HG03159 (cell line): ENCODE measurements at regions not wholly inside any gene's neighbourhood (a gene's known extent, or its start where the extent isn't known, plus 50 kb on each side); places are given as distances from the start of the nearest gene placed in this dataset.
"Not testable (repeated sequence)": the region's sequence is repeated elsewhere in the genome, so short reads cannot be mapped to it uniquely, and the experiment has no call there.

Experiments used
- ATAC-seq: cut with Tn5 transposase; IDR thresholded peaks from one replicate; pipeline ENCODE4 v1.9.1; 2021; ENCODE audit warnings: mild to moderate bottlenecking, moderate library complexity; ENCODE audit not compliant: unreplicated experiment

DNA sequence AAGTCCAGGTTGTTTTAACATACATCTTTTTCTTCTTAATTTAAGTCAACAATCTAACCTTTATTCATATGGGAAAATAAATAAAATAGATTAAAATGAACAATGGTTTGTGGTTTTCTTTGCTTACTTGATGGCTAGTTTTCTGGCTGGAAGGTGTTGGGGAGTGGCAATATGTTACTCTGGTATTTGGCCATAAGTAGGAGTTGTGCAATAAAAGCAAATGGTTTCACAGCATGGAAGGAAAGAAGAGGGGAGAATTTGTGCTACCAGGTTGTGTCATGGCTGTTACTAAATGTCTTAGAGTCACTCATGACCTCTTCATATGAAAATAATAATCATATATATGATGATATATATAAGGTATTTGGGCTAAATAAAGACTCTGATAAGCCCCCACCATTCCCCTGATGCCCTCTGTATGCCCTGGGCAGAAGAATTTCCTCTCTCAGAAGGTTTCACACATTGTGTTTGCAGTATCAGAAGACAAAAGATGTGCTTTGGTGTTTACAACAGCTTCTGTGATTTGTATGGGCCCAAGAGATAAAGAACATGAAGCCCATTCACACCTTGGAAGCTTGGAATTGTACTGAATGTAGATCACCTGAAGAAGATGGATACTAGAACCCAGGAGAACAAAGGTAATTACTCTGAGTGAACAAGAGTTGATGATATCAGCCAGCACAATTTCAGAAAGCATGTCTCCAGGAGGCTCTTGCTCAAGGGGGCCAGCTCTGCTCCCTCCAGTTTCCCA is 160.9 kb downstream of the ALG10B start:
- ATAC-seq, result no peak

DNA sequence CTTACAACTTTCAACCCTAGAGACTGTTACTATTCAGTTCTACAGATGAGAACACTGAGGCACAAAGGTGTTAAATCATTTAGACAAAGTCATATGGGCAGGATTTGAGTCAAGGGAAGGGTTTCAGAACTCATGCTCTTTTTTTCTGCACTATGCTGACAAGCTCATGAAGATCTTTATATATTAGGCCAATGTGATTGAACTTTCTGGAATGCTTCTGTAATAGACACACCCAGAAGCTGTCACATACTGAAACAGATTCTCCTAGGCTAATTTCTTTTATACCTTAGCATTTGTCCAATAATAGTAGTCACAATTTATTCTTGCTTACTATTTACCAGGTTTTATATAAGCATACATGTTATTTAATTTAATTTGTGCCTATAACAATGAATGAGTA is 164.0 kb downstream of the ALG10B start:
- ATAC-seq, result no peak

DNA sequence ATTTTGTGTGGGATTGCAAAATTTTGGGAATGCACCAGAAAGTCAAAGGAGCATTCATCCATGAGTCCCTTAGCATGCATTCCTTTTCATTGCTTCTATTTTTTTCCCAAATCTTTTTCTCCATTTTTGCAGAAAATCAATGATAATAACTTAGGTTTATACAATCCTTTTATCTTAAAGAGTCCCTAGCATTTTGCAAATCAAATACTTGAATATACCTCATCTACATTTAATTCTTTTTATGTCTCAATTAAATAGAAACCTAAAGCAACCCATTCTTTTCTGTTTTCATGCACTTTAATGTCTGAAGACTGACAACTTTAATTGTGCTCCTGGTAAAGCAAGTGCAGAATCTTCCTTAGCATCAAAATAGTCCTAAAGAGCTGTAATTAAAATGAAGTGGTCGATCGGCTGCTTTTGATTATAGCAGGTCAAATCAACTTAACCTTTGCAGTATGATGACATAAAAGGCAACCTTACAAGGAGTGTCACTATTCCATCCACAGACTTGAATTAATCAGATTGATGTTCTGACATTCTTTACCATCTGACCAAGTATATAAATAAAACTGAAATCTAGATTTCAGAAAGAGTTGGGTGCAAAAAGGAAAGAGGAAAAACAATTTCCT is 168.4 kb downstream of the ALG10B start:
- no peak for ATAC-seq

DNA sequence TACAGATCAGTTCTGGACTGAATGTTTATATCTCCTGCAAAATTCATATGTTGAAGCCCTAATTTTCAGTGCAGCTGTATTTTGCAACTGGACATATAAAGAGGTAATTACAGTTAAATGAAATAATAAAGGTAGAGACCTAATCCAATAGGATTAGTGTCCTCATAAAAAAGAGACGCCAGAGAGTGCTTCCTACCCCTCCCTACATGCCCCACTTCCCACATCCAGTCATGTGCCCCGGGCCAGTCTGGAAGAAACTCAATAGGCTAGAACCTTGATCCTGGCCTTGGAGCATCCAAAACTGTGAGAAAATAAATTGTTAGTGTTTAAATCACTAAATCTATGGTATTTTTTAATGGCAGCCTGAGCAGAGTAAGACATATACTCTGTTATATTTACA is 172.3 kb downstream of the ALG10B start:
- ATAC-seq, result no peak

DNA sequence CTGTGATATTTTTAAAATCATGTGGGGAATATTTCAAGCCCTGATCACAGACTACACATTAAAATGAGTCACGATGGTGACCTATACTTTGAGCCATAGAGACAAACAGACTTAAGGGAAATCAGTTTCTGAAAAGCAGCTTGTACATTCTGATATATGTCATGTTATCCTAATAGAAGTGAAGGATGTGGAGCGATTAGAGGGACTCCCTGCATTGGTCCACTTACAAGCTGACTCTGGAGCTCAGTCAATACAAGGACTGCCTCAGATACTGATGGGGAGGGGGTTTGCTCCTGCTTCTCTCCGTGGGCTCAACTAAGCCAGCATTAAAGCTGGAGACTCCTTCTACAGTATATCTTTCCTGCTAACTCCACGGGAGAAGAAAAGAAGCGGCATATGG is 173.5 kb downstream of the ALG10B start:
- no peak for ATAC-seq

DNA sequence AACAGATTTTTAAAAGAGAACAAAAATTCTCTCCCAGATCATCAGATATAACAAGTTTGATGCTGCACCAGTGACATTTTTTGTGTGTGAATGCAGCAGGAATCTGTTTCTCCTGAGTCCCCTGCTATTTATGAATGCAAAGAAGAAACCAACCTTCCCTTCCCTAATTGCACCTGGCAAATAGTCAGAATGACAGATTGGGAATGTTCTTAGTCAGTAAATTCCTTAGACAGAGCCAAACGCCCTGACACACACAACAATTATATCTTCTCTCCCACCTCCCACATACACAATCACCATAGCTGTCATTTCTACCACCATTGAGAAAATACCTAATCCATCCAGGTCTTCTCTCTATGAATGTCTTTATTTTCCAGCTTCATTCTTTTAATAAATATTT is 174.4 kb downstream of the ALG10B start:
- no peak for ATAC-seq

DNA sequence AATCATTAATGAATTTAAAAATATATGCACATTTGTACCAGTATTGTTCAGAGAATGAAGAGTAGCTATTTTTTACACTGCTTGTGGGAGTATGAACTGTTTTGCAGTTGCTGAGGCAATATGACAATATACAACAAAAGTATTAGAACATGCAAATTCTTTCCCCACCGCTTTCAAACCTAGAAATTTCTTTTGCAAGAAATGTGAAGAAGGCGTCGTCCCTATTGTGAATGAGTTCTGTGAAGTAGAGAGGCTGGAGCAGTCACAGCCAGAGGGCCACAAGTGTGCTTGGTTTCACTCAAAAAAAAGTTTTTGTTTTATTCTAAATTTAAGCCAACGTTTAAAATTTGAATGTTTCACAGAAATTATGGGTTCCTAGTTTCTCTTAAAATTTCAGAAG is 184.9 kb downstream of the ALG10B start:
- ATAC-seq, result no peak

DNA sequence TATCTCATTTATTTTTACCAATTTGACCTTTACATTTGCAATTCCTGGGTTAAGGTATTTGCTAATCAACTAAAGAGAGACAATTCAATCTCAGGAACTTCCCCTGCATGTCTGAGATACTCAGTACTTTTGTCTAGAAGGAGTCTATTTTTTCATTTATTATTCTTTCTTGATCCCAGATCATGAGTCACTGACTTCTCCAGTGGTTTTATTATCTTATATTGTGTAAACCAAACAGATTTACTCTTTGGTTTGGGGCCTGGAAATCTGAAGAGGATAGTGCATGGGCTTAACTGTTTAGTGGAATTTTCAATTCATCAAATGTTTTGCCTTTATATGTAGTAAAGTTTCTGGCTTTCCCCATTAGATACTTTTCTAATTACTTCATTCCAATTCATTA is 185.4 kb downstream of the ALG10B start:
- no peak for ATAC-seq

DNA sequence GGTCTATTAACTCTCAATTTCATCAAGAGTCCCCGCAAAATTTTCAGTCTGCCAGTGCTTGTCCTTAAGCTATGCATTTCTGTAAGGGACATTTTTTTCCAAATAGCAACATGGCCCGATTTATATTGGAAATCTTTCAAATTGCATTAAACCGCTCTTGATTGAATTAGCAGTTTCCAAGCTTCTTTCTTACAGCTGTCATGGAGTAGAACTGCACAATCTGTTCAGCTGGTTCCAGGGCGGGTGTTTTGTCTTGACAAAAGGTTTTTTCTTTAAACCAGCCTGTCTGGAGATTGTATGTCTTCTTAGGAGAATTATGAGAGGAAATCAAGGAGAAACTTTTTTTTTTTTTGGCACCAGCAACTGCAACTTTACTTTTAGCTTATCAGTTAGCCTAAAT is 185.8 kb downstream of the ALG10B start:
- no peak for ATAC-seq

DNA sequence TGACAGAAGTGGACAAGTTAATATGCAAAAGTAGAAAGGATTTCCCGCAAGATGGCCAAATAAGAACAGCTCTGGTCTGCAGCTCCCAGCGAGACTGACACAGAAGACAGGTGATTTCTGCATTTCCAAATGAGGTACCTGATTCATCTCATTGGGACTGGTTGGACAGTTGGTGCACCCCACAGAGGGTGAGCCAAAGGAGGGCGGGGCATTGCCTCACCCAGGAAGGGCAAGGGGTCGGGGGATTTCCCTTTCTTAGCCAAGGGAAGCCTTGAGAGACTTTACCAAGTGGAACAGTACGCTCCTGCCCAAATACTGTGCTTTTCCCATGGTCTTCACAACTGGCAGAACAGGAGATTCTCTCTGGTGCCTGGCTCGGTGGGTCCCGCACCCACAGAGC is 191.3 kb downstream of the ALG10B start:
- ATAC-seq, result no peak

DNA sequence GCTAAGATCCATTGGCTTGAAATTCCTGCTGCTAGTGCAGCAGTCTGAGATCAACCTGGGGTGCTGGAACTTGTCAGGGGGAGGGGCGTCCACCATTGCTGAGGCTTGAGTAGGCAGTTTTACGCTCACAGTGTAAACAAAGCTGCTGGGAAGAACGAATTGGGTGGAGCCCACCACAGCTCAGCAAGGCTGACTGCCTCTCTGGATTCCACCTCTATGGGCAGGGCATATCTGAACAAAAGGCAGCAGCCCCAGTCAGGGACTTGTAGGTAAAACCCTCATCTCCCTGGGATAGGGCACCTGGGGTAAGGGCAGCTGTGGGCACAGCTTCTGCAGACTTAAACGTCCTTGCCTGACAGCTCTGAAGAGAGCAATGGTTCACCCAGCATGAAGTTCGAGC is 191.7 kb downstream of the ALG10B start:
- no peak for ATAC-seq

DNA sequence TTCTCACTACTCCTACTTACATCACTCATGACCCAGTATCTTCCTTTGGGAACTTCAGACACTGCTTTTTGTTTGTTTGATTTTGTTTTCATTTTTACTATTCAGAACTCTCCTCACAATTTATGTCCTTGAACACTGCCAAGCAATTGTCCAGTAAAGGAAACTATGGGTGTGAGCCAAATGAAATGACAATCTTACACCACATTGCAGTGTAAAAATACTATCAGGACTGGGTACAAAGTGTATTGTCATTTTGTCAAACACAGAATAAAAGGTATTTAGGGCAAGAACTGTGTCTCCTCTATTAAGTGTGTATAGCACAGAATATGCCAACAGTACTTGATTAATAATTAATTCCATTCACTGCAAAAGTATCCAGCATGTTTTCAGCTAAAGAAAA is 199.3 kb downstream of the ALG10B start:
- no peak for ATAC-seq

DNA sequence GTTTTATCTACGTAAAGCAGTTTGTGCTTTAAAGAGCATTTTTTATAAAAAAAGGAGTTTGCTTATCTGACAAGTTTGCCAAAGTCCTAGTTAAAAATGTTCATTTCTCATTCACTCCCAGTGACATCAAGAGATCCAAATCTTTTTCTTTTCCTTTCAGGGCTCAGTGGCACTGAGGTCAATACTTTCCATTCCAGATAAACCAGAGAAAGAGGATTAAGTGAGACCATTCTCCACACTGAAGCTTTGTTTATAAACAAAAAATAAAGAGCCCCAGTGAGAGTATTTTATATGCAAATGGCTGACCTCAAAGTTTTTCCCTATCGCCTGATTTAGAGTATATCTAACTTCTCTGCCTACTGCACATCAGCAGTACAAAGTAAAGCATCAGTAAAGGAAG is 199.8 kb downstream of the ALG10B start:
- no peak for ATAC-seq

DNA sequence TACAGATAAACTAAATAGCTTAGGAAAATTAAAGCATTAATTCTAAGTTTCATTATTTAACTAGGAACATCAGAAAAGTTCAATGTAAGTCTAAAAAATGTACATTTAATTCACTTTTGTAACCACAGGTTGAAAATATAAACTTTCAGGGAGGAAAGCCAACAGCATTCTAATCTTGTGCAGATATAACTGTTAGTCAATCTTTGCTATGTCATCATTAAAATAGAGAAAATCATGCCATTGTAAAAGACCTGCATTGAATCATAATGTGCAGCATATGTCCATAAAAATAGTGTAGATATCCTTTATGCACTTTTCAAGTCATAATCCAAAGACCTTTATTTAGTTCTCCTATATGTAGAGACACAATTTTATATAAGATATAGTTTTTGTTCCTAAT is 207.3 kb downstream of the ALG10B start:
- no peak for ATAC-seq

DNA sequence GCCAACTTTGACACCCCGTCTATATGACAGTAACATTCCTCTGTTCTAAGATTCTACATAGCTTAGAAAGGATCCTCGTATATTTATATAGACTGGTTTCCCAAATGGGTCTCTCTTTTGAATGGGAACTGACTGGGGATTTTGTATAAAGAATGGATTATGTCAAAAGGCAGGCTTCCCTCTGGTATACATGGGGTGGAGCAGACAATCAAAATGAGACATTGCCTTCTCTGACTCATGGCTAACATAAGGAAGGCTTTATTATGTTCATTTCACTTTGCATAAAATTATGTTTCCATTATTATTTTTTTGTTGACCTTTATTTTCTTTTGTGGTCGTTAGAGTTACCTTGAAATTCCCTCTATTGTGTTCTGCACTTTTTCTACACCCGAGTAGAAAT is 211.1 kb downstream of the ALG10B start:
- ATAC-seq, result no peak

DNA sequence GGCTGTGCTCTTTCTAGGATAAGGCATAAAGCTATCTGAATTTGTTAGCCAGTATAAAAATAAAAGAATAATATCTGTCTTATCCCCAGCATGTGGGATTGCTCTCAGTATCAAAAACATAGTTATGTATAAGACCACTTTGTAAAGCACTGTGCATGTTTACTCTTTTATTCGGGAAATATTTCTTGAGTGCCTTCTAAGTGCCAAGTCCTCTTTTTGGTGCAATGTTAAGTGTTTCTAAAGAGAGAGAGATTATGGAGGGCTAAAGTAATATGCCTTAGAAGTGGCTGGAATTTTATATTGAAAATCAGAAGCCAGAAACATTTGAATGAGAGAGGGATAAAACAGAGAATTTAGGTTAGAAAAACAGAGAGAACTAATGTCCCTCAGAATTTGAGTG is 212.0 kb downstream of the ALG10B start:
- ATAC-seq, result no peak

DNA sequence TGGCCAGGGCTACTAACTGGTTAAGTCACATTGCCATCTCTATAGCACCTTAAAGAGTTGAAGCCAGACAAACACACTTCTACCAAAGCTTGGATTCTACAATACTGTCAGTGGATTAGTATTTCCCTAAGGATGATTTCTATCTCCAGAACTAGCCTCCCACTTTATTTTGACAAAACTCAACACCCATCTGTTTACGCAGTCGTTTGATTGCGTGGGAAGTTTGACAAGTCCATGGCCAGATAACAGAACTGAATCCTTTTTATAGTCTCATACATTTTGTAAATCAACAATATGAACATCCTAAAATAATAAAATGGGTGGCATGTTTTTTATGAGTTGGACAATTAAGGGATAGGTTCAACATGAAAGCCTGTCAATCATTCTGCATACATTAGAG is 212.7 kb downstream of the ALG10B start:
- not testable (repeated sequence) for ATAC-seq

DNA sequence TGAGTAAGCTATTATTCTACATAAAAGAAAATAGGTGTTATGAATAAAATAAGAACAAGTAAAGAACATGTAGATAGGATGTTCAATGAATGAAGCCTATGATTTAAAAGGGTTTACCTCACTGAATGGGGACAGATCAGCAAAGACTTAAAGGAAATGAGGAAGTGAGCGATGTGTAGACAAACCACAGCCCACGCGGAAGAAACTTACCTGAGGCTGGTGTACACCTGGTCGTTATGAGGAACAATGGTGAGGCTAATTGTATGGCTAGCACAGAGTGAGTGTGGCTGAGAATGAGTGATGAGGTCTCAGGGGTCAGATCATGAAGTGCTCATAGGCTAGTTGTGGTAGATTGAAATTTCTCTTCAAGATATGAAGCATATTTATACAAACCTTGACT is 221.7 kb downstream of the ALG10B start:
- no peak for ATAC-seq

DNA sequence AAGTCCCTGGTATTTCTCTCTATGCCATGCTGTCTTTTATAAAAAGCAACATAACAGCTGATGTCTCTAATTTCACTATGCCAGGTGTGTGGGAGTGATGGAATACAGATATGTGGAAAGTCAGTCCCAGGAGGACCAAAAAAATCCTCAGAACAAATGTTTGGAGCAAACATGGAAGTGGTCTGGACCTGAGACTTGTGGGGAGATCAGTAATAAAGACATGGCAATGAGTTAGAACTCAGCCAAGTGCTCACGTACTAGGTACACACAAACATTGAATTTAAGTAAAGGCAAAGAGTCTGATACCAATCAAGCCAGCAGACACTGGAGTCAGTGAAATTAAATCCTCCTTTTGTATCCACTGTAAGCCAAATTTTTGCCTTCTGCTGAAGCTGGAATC is 223.6 kb downstream of the ALG10B start:
- ATAC-seq, result no peak

DNA sequence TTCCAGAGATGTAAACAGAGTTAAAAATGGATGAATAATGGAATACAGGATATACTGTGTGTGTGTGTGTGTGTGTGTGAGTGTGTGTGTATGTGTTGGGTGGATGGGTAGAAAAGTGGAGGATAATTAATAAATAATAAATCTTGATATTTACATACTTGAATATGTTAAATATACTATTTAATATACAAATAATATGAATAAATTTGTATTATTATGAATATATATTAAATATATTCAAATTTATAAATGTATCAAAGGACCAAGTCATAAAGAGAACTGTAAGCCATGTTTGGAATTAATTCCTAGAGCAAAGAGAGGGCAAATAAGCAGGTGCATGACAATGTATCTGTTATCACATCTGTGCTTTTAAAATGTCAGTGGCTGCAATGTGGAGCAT is 225.3 kb downstream of the ALG10B start:
- no peak for ATAC-seq

DNA sequence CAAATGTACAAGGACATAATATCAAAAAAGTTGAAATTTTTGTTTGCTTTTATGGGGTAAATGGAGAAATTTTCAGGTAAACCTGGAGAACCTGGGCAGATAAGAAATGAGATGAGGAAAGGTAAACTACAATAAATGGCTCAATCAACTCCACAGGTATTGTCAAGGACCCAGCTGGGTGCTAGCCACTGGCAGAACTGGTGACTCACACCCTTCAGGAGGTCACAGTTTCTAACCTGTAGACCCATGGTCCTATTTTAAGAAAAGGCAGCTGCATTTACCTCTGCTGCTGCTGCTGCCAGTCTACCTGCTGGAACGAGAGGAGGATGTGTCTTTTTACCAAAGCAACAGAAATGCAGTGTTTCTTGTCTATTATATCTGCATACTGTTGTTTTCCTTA is 226.6 kb downstream of the ALG10B start:
- ATAC-seq, result no peak

DNA sequence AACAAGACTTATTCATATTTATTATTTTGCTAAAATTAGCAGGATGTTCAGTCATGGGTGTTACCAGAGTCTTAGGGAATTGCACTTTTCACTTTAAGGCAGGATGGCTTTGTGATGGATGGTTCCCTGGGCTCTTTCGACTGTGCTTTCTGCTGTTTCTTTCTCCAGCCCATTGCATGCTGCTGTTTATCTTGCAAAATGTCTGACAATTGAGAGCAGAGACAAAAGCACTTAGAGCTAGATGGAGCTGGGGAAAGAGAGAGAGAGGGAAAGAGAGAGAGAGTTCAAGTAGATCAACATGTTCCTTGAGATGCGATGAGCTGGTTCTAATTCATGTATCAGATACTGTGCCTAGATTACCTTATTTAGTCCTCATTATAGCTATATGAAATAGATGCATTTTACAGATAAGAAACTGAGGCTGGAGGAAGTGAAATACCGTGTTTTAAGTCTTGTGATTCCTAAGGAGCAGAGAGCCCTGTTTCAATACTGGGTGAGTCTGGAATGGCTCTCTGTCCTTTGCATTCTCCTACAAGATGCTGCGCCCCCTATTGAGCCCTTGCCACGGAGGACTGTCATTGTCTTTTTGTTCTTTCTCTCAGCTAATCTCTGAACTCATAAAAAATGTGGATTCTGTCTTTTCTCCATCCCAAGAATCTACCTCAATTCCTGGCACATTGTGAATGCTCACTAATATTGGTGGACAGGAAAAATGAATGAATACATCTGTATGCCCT is 227.9 kb downstream of the ALG10B start:
- ATAC-seq, result no peak
